Subcutaneous abdominal adipose tissue (tissue), 5 donors: ENCODE measurements at regions not wholly inside any gene's neighbourhood (a gene's known extent, or its start where the extent isn't known, plus 50 kb on each side); places are given as distances from the start of the nearest gene placed in this dataset.

Experiments used
- H3K27ac ChIP-seq: one replicate; pipeline ENCODE4 v1.7.0; 2013; ENCODE audit warnings: low read depth, mild to moderate bottlenecking, inconsistent platforms, low read length, moderate library complexity
- H3K27me3 ChIP-seq, 5 donors: one replicate each; pipeline ENCODE4 v1.7.0; 2013; ENCODE audit warnings: low read length in 5 of 5, inconsistent platforms in 1 of 5; ENCODE audit not compliant: control insufficient read depth in 5 of 5, insufficient read depth in 4 of 5
- H3K36me3 ChIP-seq, 5 donors: one replicate each; pipeline ENCODE4 v1.7.0; 2013; ENCODE audit warnings: low read length in 5 of 5; ENCODE audit not compliant: control insufficient read depth in 5 of 5, insufficient read depth in 5 of 5
- H3K4me1 ChIP-seq, 5 donors: one replicate each; pipeline ENCODE4 v1.7.0; 2013; ENCODE audit warnings: low read length in 5 of 5, mild to moderate bottlenecking in 3 of 5, moderate library complexity in 1 of 5; ENCODE audit not compliant: control insufficient read depth in 5 of 5, insufficient read depth in 5 of 5
- H3K4me3 ChIP-seq, 5 donors: one replicate each; pipeline ENCODE4 v1.7.0; 2013; ENCODE audit warnings: low read length in 5 of 5, low read depth in 1 of 5
- H3K9ac ChIP-seq, 5 donors: one replicate each; pipeline ENCODE4 v1.7.0; 2013; ENCODE audit warnings: low read length in 5 of 5, mild to moderate bottlenecking in 4 of 5, moderate library complexity in 3 of 5
- H3K9me3 ChIP-seq, 5 donors: one replicate each; pipeline ENCODE4 v1.7.0; 2013; ENCODE audit warnings: low read length in 5 of 5; ENCODE audit not compliant: control insufficient read depth in 5 of 5
- donor health status: healthy.
- donor health status: healthy.
- donor health status: healthy.
- donor health status: healthy.
- donor health status: healthy.

GRCh38 chr1:199688133-199688676 lies 339.3 kb upstream of the NR5A2 start:
- Histone ChIP-seq H3K27me3 (peaks cover 0 to 1% (median 0%) of the 10 kb centered on the region in 5 donors), H3K9ac (no peak overlapping the region), H3K4me3 (no peak overlapping the region), H3K9me3 (no peaks in the 10 kb centered on the region), H3K4me1 (peaks cover 0 to 14% (median 4%) of the 10 kb centered on the region in 5 donors), H3K27ac (no peak overlapping the region), H3K36me3 (no peaks in the 10 kb centered on the region)

- H3K36me3 ChIP-seq: no peaks in the 10 kb centered on the region
- no peak overlapping the region for H3K27ac ChIP-seq
- H3K9ac ChIP-seq: no peak overlapping the region
- H3K4me1 ChIP-seq: peaks cover 0 to 14% (median 4%) of the 10 kb centered on the region in 5 donors
- peaks cover 0 to 3% (median 0%) of the 10 kb centered on the region in 5 donors for H3K27me3 ChIP-seq
- no peak overlapping the region for H3K4me3 ChIP-seq
- no peaks in the 10 kb centered on the region for H3K9me3 ChIP-seq
These were observed 338.7 kb upstream of the NR5A2 start for GRCh38 chr1:199688774-199689173.

GRCh38 chr1:199690496-199690895 lies 337.0 kb upstream of the NR5A2 start:
- no peaks in the 10 kb centered on the region for H3K36me3 ChIP-seq
- no peaks in the 10 kb centered on the region for H3K9me3 ChIP-seq
- peaks cover 0 to 3% (median 0%) of the 10 kb centered on the region in 5 donors for H3K27me3 ChIP-seq
- no peak overlapping the region for H3K4me3 ChIP-seq
- H3K27ac ChIP-seq: no peak overlapping the region
- H3K9ac ChIP-seq: no peak overlapping the region
- peaks cover 0 to 14% (median 4%) of the 10 kb centered on the region in 5 donors for H3K4me1 ChIP-seq

- no peaks in the 10 kb centered on the region for H3K9me3 ChIP-seq
- peaks cover 0 to 14% (median 4%) of the 10 kb centered on the region in 5 donors for H3K4me1 ChIP-seq
- H3K27me3 ChIP-seq: peaks cover 0 to 3% (median 0%) of the 10 kb centered on the region in 5 donors
- H3K9ac ChIP-seq: no peak overlapping the region
- H3K27ac ChIP-seq: no peak overlapping the region
- H3K36me3 ChIP-seq: no peaks in the 10 kb centered on the region
- H3K4me3 ChIP-seq: no peak overlapping the region
These were observed 336.0 kb upstream of the NR5A2 start for GRCh38 chr1:199691540-199691939.

- H3K36me3 ChIP-seq: no peaks in the 10 kb centered on the region
- H3K9ac ChIP-seq: no peak overlapping the region
- H3K4me3 ChIP-seq: no peak overlapping the region
- H3K27ac ChIP-seq: no peak overlapping the region
- peaks cover 0 to 6% (median 4%) of the 10 kb centered on the region in 5 donors for H3K4me1 ChIP-seq
- H3K9me3 ChIP-seq: no peaks in the 10 kb centered on the region
- H3K27me3 ChIP-seq: peaks cover 0 to 3% (median 0%) of the 10 kb centered on the region in 5 donors
These were observed 333.8 kb upstream of the NR5A2 start for GRCh38 chr1:199693724-199694123.

- Histone ChIP-seq H3K27me3 (peaks cover 0 to 3% (median 0%) of the 10 kb centered on the region in 5 donors), H3K4me1 (peaks cover 0 to 6% (median 4%) of the 10 kb centered on the region in 5 donors), H3K4me3 (no peak overlapping the region), H3K27ac (no peak overlapping the region), H3K36me3 (no peaks in the 10 kb centered on the region), H3K9me3 (no peaks in the 10 kb centered on the region), H3K9ac (no peak overlapping the region)
These were observed 331.3 kb upstream of the NR5A2 start for GRCh38 chr1:199696225-199696624.

- H3K27ac ChIP-seq: no peak overlapping the region
- H3K27me3 ChIP-seq: peaks cover 0 to 2% (median 0%) of the 10 kb centered on the region in 5 donors
- H3K9ac ChIP-seq: no peak overlapping the region
- H3K9me3 ChIP-seq: no peaks in the 10 kb centered on the region
- H3K4me1 ChIP-seq: no peaks in the 10 kb centered on the region
- H3K4me3 ChIP-seq: no peak overlapping the region
- no peaks in the 10 kb centered on the region for H3K36me3 ChIP-seq
These were observed 329.3 kb upstream of the NR5A2 start for GRCh38 chr1:199698222-199698621.

- no peaks in the 10 kb centered on the region for H3K27me3 ChIP-seq
- no peak overlapping the region for H3K9ac ChIP-seq
- no peak overlapping the region for H3K27ac ChIP-seq
- H3K4me3 ChIP-seq: no peak overlapping the region
- no peaks in the 10 kb centered on the region for H3K4me1 ChIP-seq
- no peaks in the 10 kb centered on the region for H3K36me3 ChIP-seq
- no peaks in the 10 kb centered on the region for H3K9me3 ChIP-seq
These were observed 327.0 kb upstream of the NR5A2 start for GRCh38 chr1:199700551-199700950.

- H3K9ac ChIP-seq: no peak overlapping the region
- H3K4me1 ChIP-seq: no peaks in the 10 kb centered on the region
- H3K27me3 ChIP-seq: no peaks in the 10 kb centered on the region
- no peaks in the 10 kb centered on the region for H3K36me3 ChIP-seq
- no peak overlapping the region for H3K4me3 ChIP-seq
- H3K9me3 ChIP-seq: no peaks in the 10 kb centered on the region
- H3K27ac ChIP-seq: no peak overlapping the region
These were observed 325.8 kb upstream of the NR5A2 start for GRCh38 chr1:199701726-199702125.

GRCh38 chr1:199704231-199704630 lies 323.3 kb upstream of the NR5A2 start:
- Histone ChIP-seq H3K36me3 (no peaks in the 10 kb centered on the region), H3K9me3 (no peaks in the 10 kb centered on the region), H3K27me3 (no peaks in the 10 kb centered on the region), H3K27ac (no peak overlapping the region), H3K9ac (no peak overlapping the region), H3K4me1 (no peaks in the 10 kb centered on the region), H3K4me3 (no peak overlapping the region)
